K562 (cell line): ENCODE measurements at regions not wholly inside any gene's neighbourhood (a gene's known extent, or its start where the extent isn't known, plus 50 kb on each side); places are given as distances from the start of the nearest gene placed in this dataset.

Experiments
- MYC ChIP-seq, 2 experiments: fragments of 250-450 bp in 1 of 2; sonication (Bioruptor Pico) in 1 of 2; IDR thresholded peaks; 2 replicates each; pipeline versions ENCODE4 v1.5.1 to v1.6.1; 2012 to 2021; ENCODE audit warnings: low read depth in 2 of 2, borderline replicate concordance in 1 of 2, improper control_type of control experiment in 1 of 2, low read length in 1 of 2, mild to moderate bottlenecking in 1 of 2, moderate library complexity in 1 of 2
- NR2C1 ChIP-seq, 2 experiments: fragments of 450-650 bp; IDR thresholded peaks; 2 replicates each; pipeline ENCODE4 v1.6.1; 2017; ENCODE audit warnings: mild to moderate bottlenecking in 2 of 2, antibody characterized with exemption in 1 of 2, inconsistent platforms in 1 of 2, missing compliant biosample characterization in 1 of 2, missing genetic modification characterization in 1 of 2
- TARDBP ChIP-seq: fragments of 450-650 bp; IDR thresholded peaks from 2 replicates; pipeline ENCODE4 v1.6.1; 2016
- UBTF ChIP-seq, 2 experiments: IDR thresholded peaks; 2 replicates each; pipeline ENCODE4 v1.6.1; 2012; ENCODE audit warnings: improper control_type of control experiment in 2 of 2, low read depth in 2 of 2, low read length in 2 of 2, borderline replicate concordance in 1 of 2
- ZBTB33 ChIP-seq: sonication (generic); formaldehyde crosslinking; IDR thresholded peaks from 2 replicates; pipeline ENCODE4 v1.8.1; 2023; ENCODE audit warnings: mild to moderate bottlenecking, missing genetic modification reagents
- ZNF184 ChIP-seq: sonication (generic); formaldehyde crosslinking; IDR thresholded peaks from 2 replicates; pipeline ENCODE4 v1.5.0; 2020; ENCODE audit warnings: missing genetic modification reagents

- TF ChIP-seq ZNF184 (CRISPR knock-in tag) (no peak), TARDBP (no peak), ZBTB33 (CRISPR knock-in tag) (no peak), NR2C1 (IDR thresholded peaks at IDR 0.05) (no peak), NR2C1 (tag; IDR thresholded peaks at IDR 0.05) (no peak), UBTF (IDR thresholded peaks at IDR 0.05; ENCODE audit: borderline replicate concordance in 1 of 2, low read depth in 2 of 2, low read length in 2 of 2) (no peak), MYC (IDR thresholded peaks at IDR 0.05; ENCODE audit: low read depth, low read length) (no peak), MYC (CRISPR knock-in tag; IDR thresholded peaks at IDR 0.05; ENCODE audit: borderline replicate concordance, low read depth) (no peak)
These were observed 245.4 kb upstream of the LRRTM4 start for GRCh38 chr2:77767388-77768076.
